ENCODE measurements at regions not wholly inside any gene's neighbourhood (a gene's known extent, or its start where the extent isn't known, plus 50 kb on each side); places are given as distances from the start of the nearest gene placed in this dataset.
"Not testable (repeated sequence)": the region's sequence is repeated elsewhere in the genome, so short reads cannot be mapped to it uniquely, and the experiment has no call there.

GRCh38 chr11:82041764-82042163 lies 691.9 kb downstream of the FAM181B start:
- CTCF ChIA-PET: interaction anchor here (0.8 kb wide), 1 partner anchor 8 kb away, joined by 3 read pairs; no protein-coding TSS in a partner anchor
- no peak for TF ChIP-seq CTCF (IDR thresholded peaks at IDR 0.05; ENCODE audit: control extremely low read depth, extremely low read depth, low read depth, missing control alignments)
- no peak for DNase-seq (ENCODE audit: extremely low spot score)
- POLR2A ChIA-PET: no interaction called here

- no peak for DNase-seq (ENCODE audit: extremely low spot score)
- ChIA-PET CTCF (no interaction called here), POLR2A (no interaction called here)
- TF ChIP-seq CTCF (IDR thresholded peaks at IDR 0.05; ENCODE audit: control extremely low read depth, extremely low read depth, low read depth, missing control alignments): no peak
Observed at GRCh38 chr11:82038154-82038553, 695.5 kb downstream of the FAM181B start.

GRCh38 chr11:82034527-82034926 lies 699.1 kb downstream of the FAM181B start:
- DNase-seq (ENCODE audit: extremely low spot score): no peak
- CTCF ChIA-PET: no interaction called here
- no peak for TF ChIP-seq CTCF (IDR thresholded peaks at IDR 0.05; ENCODE audit: control extremely low read depth, extremely low read depth, low read depth, missing control alignments)
- POLR2A ChIA-PET: no interaction called here

- CTCF ChIA-PET; DNase-seq (ENCODE audit: extremely low spot score); POLR2A ChIA-PET: not testable (repeated sequence)
Observed at GRCh38 chr11:82027335-82027734, 706.3 kb downstream of the FAM181B start.

GRCh38 chr11:82024760-82025159 lies 708.9 kb downstream of the FAM181B start:
- ChIA-PET POLR2A (no interaction called here), CTCF (no interaction called here)
- no peak for TF ChIP-seq CTCF (IDR thresholded peaks at IDR 0.05; ENCODE audit: control extremely low read depth, extremely low read depth, low read depth, missing control alignments)
- DNase-seq (ENCODE audit: extremely low spot score): no peak

- POLR2A ChIA-PET: no interaction called here
- DNase-seq (ENCODE audit: extremely low spot score): no peak
Observed at GRCh38 chr11:82012276-82012675, 721.4 kb downstream of the FAM181B start.

GRCh38 chr11:82009133-82009532 lies 724.5 kb downstream of the FAM181B start:
- POLR2A ChIA-PET: no interaction called here
- no peak for TF ChIP-seq CTCF (IDR thresholded peaks at IDR 0.05; ENCODE audit: control extremely low read depth, extremely low read depth, low read depth, missing control alignments)
- DNase-seq (ENCODE audit: extremely low spot score): no peak
- CTCF ChIA-PET: interaction anchor here (1.5 kb wide), 1 partner anchor 34 kb away, joined by 3 read pairs; no protein-coding TSS in a partner anchor

More at GRCh38 chr11:82012276-82012675, 721.4 kb downstream of the FAM181B start:
- no peak for TF ChIP-seq CTCF (IDR thresholded peaks at IDR 0.05; ENCODE audit: control extremely low read depth, extremely low read depth, low read depth, missing control alignments)
- CTCF ChIA-PET: interaction anchor here (1.3 kb wide), 1 partner anchor 8 kb away, joined by 3 read pairs; no protein-coding TSS in a partner anchor
